ENCODE measurements at regions not wholly inside any gene's neighbourhood (a gene's known extent, or its start where the extent isn't known, plus 50 kb on each side); places are given as distances from the start of the nearest gene placed in this dataset.

DNA sequence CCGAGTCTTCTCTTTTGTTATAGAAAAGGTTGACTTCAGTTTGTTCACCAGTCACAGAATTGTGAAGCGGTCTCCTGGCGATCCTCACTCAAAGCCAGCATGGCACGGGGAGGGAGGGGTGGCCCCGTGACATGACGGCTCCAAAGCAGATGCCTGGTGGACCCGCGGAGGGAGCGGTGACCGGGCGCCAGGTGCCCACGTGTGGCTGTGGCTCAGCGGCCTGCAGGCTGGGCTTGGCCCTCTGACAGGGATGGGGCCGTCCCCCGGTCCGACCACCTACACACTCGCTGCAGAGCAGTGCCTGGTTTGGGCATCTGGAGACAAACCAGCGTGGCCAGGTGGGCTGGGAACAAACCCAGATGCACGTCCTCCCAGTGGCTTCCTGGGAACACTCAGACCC is 129.1 kb upstream of the SNTG2 start:
- no peak for DNase-seq

DNA sequence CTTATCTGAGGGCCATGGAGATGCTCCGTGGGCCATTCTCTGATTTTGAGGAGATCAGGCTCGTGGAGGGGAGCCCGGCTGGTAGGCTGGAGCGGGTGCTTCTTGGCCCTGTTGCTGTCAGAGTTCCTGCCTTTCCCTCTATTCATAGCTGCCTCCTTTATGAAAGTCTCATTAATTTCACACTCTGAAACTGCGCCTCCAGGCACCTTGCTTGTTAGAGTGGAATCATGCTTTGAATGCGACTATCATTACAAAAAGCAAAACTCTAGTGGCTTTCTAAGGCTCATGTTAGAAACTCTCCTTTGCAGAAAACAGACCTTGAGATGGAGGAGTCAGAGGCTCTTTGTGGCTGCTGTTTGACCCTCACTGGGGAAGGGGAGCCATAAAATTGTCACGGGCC is 131.0 kb upstream of the SNTG2 start:
- DNase-seq = no peak

DNA sequence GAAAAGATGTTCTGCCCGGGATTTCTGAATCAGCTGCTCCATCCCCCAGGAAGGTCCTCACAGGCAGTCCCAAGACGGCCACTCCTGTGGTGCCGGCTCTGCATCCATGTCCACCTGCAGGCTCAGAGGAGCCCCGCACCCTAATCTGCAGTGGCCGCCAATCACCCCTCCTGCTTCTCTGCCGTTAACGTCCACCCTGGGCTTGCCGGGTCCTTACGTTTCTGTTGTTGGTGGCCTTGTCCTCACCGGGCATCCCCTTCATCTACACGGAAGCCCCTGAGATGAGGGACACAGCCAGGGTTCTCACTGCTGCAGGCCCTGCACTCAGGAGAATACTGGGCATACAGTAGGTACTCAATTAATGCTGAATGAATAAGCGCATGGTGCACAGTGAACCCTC is 131.5 kb upstream of the SNTG2 start:
- DNase-seq = no peak

DNA sequence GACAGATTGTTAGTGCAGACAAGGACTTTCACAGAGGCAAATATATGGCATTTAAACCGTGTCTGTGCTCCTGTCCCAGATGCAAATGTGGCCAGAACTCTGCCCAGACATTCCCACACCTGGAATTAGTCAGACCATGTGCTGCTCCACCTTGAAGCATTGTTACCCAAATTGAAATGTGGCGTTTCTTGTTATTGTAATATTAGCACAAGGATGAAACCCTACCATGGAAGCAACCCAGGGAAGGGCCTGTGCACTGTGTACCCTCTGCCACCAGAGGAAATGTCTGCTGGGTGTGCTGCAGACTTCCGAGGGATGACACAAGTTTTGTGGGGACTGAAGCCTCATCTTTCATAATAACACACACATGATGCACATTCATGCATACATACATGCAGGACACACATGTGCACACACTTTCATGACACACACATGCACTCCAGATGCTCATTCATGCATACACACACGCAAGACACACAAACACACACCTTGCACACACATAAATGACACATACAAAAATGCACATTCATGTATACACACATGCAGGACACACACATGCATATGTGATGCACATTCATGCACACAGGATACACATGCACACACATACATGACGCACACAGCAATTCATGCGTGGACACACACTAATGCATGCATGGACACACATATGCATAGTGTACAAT is 133.2 kb upstream of the SNTG2 start:
- no peak for DNase-seq

DNA sequence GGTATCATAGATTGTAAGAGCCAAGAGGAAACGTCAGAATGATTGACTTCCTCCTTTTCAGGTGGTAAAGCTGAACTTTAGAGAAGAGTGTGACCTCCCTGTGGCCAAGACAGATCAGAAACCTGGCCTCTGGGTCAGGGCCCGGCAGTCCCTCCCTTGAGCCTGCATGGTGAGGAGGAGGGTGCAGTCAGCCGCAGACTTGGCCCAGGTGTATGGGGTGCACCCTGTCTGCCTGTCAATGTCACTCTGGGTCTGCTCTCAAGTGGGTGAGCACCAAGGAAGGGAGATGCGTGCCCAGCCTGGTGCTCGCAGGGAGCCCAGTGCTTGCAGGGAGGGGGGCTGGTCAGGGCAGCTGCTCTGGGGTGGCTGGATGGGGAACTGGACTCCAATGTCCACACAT is 134.4 kb upstream of the SNTG2 start:
- DNase-seq = no peak

DNA sequence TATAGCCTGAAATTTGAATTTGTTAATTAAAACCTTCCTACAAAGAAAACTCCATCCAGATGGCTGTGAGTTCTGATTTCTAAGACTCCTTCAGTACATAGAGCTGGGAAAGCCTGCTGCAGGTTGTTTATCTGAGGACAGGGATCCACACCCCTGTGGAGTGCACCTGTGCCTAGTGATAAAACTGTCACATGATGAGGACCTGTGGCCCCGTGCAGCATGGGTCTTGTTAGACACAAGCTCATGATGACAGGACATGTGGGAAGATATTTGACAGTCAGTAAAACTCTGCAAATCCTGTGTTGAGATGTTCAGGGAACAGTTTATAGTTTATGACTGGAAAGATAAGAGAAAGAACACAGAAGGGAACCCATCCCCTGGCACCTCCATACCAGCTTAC is 133.2 kb upstream of the TMEM18 start:
- no peak for DNase-seq

DNA sequence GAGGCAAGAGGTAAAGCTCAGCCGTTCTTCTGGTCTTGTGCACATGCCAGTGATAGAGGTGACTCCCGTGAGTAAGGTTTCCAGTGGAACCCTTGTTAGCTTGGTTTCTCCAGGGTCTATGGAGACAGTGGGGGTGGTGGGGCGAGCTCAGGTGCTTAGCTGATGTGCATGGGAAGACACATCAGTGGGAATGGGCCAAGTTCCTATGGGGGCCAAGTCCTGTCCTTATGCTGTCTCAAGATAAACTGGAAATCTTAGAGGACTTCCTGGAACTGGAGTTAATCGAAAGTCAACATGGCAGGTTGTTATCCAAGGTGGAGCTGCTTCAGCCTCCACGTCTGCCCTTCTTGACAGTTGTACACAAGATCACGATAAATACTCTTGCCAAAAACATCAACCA is 130.1 kb upstream of the TMEM18 start:
- DNase-seq = no peak

DNA sequence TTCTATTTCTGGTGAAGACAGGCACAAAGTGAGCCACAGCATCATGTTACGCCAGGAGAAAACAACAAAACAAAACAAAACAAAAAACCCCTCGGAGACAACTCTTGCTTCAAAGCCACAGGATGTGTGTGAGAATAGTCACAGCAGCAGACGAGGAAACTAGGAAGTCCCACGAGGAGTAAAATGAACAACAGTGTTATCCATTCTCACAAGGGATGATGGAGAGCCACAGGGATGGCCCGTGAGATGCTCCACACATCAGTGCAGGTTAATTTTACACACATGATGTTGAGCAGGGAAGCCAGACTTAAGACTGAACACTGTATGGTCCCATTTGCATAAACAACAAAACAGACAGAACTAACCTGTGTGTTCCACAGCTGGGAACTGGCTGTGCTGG is 128.5 kb upstream of the TMEM18 start:
- no peak for DNase-seq

DNA sequence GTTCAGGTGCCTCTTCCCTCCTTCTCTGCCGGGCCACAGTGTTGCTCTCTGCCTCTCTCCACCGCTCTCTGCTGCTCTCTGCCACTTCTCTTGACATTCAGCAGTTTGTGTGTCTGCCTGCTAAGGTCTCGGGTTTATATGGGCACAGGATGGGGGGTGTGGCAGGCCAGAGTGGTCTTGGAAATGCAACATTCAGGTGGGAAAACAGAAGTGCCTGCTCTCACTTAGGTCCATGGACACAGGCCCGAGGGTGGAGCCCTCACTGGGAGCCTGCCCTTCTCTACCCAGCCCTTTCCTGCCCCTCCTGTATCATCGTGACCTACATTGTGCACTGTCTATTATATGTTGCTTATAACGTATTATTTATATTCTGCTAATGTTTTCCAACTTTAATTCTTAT is 120.8 kb upstream of the TMEM18 start:
- no peak for DNase-seq

DNA sequence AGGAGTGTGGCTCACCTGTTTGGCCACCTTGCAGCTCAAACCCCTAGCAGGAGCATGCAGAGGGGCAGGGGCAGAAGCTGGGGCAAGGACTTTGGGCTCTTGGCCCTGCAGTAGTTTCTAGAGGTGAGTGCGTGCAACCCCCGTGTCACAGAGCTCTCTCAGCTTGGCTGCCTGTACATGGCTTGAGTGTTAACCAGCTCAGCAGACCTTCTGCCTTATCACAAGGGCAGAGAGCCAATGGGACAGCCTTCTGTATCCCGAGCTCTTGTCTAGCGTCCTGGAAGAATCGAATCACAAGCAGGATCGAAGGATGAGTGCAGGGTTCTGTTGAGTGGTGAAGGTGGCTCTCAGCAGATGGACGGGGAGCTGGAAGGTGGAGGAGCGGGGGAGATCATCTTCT is 120.3 kb upstream of the TMEM18 start:
- no peak for DNase-seq

DNA sequence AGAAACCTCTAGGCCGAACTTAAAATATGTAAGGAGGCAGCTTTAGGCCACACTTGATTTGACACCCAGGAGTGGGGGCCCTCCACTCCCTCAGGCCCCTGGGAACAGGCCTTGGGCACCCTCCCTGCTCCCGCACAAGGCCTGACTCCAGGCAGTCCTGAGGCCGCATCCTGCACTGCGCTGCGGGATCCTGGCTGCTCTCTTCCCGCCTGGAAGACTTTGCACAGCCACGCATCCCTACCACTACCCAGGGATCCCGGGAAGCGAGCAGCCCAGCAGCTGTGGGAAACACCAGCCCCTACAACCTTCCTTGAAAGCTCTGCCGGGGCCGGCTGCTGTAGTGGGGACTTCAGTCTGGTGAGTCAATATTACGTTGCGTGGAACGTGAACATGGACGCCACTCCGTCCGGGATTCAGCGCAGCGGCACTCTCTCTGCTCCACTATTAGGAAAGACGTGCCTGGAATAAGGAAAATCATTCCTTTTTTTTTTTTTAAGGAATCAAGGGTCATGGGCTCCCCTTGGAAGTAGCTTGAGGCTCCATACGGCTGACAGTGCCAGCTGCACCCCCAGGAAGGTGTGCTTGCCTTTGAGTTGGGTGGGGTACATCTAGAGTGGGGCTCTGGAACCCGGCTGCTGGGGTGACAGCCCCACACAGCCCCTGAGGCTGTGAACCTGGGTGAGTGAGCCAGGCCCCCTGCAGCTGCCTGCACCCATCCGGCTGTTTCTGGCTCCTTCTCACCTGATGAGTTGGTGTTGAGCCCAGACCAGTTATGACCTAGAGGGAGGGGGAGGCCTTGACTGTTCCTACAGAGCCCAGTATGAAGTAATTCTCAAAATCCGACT is 119.2 kb upstream of the TMEM18 start:
- no peak for DNase-seq

DNA sequence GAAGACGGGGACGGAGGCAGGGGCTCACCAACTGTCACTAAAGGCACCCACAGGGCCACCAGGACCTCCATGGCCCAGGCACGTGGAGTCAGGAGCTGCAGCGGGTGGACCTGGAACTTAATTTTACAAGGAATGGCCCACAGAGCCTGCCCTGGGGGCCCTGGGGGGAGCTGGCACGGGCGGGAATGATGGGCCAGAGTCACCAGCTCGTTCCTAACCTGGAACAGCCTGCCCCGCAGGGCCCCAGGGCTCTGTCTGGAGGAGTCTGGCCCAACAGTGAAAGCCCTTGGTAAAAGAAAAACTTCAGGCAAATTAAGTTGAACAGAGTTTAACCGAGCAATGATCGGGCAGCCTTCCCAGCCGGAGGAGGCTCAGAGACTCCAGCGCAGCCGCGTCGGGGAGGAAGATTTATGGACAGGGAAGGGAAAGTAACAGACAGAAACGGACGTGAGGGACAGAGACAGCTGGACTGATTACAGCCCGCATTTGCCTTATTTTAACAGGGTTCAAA is 118.4 kb upstream of the TMEM18 start:
- DNase-seq = no peak

DNA sequence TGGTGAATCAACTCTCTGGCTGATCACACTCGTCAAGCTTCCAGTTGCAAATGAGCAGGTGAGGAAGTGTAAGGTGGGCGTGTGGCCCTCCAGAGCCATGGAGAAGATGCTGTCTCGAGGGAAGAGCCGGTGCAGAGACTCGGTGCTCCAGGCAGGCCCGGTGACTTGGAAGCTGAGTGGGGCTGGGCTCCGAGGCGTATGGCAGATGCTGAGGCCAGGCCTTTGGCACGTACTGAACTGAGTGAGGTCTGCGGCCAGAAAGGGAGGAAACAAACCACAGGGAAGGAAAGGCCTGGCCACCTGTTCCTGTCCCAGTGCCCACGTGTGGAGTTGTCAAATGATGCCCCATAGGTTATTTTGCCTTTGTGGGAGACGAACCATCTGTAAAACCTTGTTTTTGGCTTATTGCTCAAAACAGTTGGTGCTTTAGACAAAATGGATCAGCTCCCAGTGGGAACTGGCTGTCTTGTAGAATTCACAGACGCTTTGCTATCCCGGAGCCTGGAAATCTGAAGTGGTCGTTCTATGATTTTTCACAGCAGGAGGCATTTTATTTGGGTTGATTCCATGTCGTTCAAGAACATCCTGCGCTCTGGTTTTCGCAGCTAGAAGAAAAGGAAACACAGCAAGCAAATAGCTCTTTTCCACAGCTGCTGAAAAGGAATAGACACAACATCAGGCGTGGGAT is 117.5 kb upstream of the TMEM18 start:
- no peak for DNase-seq

DNA sequence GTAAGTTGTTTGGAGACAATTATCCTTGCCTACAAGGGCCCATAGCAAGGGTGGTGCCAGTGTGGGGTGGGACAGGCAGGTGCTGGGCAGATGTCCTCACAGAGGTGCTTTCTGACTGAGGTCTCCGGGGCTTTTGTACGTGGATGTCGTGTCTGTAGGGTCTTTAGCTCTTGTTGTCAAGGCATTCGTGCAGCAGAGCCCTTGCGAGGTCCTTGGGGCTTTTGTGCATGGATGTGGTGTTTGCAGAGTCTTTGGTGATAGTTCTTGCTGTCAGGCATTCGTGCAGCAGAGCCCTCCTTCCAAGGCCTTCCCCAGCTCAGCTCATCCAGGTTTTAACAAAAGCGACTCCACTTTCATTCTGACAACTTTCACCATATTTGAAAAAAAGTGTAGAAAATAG is 116.0 kb upstream of the TMEM18 start:
- DNase-seq = no peak

DNA sequence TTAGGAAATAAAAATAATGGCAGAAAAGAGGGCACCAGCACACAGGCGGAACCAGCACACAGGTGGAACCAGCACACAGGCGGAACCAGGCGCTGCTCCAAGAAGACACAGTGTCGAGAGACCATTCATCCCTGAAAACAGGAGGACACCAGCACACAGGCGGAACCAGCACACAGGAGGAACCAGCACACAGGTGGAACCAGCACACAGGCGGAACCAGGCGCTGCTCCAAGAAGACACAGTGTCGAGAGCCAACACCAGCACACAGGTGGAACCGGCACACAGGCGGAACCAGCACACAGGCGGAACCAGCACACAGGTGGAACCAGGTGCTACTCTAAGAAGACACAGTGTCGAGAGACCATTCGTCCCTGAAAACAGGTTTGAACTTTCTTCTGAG is 115.5 kb upstream of the TMEM18 start:
- DNase-seq = no peak

DNA sequence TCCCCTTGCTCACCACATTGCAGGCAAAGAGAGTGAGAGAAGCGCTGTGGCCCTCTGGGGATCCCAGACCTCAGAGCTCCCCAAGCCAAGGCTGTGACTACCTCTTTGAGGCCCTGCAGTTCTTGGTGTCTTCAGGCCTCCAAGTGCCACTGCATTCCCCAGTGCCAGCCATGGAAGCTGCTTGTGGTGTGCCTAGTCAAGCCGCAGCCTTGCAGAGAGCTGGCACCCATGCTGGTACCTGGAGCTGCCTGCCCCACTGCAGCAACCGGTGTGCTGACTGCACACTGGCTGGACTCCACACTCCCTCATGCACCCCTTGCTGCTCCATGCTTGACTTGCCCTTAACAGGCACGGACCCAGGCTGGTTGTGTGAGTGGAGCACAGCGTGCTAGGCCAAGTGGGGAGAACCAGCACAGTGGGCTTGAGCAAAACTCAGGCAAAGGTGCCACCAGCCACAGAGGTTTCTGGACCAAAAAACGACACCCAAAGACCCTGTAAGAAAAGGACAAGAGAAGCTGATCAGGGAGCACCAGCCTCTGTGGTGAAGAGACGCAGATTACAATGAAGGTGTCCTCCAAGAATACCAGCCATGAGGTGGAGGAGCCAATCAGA is 113.5 kb upstream of the TMEM18 start:
- no peak for DNase-seq

DNA sequence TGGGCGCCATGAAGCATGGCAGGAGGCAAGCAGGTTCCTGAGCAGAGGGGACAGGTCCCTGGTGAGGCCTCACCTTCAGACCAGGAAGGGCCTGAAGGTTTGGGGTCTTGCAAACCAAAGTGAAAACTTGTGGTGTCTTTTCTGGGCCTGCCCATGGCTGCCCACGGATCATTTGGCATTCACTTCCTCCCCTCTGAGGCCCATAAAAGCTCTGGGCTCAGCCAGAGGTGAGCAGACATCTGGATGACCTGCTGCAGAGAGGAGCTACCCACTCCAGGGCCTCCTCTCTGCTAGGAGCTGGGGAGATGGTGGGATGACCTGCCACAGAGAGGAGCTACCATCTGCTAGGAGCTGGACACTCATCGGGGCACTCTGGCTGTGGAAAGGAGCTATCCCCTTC is 112.9 kb upstream of the TMEM18 start:
- DNase-seq = no peak

DNA sequence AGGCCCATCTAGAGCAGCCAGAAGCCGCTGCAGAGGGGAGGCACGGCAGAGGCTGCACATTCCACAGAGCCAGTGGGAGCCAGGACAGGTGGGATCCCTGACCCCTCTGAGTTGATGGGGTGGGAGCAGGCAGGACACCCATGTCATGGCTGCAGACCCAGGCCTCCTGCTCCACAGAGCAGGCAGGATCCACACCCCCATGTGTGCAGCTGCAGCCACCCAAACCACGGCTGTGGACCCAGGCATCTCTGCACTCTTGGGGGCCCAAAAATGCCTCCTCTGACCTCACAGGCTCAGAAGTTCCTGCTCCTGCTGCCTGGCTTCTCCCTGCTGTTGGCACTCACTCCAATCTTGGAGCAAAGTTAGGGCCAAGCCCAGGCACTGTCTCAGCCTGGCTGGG is 112.3 kb upstream of the TMEM18 start:
- DNase-seq = no peak

DNA sequence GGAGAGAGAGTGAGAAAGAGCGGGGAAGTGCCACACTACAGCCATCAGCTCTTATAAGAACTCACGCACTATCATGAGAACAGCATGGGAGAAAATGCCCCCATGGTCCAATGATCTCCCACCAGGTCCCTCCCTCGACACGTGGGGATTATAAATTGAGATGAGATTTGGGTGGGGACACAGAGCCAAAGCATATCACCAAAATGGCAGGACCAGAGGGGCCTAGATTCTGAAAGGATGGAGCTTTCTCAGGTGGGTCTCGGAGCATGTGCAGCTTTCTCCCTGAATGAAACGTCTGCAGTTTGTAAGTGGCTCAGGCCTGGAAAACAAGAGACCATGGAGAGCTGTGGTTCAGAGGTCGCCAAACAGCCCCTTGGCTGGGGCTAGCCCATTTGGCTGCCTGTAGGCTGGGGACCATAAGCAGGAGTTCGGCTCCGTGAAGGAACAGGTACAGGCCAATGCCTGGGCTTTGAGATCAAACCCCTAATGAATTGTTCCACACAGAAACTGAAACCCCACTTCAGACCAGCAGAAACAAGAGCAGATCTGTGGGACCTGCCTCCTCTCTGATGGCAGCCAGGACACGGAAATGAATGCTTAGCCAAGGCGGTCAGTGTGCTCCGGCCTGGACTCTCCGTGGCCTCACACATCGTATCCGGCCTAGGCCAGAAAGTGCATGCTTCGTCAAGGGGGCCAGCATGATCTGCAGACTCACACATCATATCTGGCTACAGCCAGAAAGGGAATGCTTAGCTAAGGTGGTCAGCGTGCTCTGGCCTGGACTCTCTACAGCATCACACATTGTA is 111.2 kb upstream of the TMEM18 start:
- no peak for DNase-seq

DNA sequence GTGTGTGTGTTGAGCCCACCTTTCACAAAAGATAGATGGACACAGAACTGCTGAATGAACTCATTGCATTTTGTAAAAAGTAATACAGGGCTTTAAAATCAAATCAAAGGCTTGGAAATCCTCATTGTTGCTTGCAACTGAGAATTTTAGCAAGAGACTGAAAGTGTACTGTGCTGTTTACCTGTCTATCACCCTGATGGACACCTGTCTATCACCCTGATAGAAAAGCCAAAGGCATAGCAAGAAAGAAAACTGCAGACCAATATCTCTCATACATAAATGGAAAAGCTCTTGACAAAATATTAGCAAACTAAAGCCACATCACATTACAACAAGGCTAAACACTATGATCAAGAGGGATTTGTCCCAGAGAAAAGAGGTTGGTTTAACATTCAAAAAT is 107.5 kb upstream of the TMEM18 start:
- DNase-seq = no peak

DNA sequence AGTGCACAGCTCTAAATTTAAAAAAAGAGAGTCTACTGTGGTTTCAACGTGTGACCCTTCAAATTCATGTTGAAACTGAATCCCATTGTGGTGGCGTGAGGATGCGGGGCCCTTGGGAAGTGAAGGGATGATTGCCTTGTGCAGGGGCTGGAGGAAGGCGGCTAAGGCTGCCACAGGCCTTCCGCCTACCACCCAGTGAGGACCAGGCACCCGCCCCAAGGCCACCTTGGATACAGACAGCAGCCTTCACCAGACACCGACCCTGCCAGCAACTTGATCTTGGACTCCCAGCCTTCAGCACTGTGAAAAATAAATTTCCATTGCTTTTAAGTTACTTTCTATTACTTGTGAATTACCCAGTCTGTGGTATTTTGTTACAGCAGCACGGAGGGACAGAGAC is 103.4 kb upstream of the TMEM18 start:
- no peak for DNase-seq

DNA sequence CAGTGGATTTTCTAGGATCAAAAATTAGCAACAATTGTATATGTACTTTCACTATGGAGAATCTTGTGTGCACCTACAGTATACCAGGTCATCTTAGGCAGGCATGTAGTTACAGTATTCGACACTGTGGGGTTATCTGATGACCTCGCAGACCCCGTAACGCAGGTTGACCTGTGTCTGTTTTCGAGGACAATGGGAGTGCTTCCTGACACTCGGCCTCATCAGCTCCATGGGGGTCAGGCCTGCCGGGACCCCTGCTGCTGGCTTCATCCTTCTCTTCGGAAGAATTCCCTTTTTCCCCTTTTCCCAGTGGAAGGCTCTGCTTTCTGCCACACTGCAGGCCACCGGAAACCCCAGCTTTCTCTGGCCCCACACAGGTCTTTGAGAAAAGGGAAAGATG is 102.8 kb upstream of the TMEM18 start:
- DNase-seq = no peak
